ENCODE measurements at regions not wholly inside any gene's neighbourhood (a gene's known extent, or its start where the extent isn't known, plus 50 kb on each side); places are given as distances from the start of the nearest gene placed in this dataset.

DNA sequence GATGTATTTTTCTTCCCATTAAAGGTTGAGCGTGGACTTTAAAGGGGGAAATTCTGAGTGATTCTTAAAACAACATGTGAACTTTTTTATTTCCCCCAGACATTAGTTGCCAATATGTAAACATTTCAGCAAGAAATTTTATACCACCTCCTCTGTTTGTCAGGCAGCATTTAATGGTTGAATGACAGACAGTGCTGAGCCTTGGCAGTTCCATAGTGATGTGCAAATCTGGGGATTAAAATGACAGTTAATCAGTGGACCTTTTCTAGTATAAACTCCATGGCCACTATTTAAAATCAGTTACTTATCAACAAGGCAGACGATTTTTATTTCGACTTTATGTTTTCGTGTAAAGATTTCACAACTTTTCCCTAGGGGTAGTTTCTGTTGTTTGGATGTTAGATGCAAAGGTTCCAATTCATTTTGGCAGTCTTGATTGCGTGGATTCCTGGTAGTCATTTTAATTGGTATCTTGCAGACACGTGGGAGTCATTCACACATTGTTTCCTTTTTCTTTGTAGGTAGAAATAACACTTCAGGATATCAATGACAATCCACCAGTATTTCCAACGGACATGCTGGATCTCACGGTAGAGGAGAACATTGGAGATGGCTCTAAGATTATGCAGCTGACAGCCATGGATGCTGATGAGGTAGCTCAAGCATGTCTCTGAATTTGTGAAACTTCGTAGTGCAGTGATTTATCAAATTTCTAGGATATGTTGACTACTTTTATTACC lies 83.7 kb downstream of the FAT4 start:
- DNase-seq (ENCODE audit: low spot score) (no peak), ATAC-seq (ENCODE audit: low FRiP score) (no peak)
- TF ChIP-seq, protein P1, sequence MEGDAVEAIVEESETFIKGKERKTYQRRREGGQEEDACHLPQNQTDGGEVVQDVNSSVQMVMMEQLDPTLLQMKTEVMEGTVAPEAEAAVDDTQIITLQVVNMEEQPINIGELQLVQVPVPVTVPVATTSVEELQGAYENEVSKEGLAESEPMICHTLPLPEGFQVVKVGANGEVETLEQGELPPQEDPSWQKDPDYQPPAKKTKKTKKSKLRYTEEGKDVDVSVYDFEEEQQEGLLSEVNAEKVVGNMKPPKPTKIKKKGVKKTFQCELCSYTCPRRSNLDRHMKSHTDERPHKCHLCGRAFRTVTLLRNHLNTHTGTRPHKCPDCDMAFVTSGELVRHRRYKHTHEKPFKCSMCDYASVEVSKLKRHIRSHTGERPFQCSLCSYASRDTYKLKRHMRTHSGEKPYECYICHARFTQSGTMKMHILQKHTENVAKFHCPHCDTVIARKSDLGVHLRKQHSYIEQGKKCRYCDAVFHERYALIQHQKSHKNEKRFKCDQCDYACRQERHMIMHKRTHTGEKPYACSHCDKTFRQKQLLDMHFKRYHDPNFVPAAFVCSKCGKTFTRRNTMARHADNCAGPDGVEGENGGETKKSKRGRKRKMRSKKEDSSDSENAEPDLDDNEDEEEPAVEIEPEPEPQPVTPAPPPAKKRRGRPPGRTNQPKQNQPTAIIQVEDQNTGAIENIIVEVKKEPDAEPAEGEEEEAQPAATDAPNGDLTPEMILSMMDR (IDR thresholded peaks at IDR 0.05) = no peak

DNA sequence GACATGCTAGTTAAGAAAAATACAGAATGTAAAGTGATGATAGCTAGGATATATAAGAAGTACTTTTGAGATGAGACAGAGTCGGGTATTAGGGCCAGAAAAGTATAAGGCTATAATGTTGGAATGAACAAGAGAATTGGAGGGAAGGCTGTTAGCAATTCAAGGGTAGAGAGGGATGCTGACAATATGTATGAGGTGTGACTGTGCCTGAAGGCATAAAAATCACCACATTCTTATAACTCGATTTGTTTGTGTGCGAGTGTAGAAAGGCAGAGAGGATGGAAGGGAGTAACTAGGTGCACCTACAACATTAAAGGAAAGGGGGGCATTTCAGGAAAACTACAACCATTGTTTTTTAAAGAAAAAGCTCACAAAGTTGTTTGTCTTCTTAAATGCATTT lies 86.0 kb downstream of the FAT4 start:
- TF ChIP-seq, protein P1 (IDR thresholded peaks at IDR 0.05) = no peak
- no peak for DNase-seq (ENCODE audit: low spot score)
- ATAC-seq (ENCODE audit: low FRiP score) = no peak

DNA sequence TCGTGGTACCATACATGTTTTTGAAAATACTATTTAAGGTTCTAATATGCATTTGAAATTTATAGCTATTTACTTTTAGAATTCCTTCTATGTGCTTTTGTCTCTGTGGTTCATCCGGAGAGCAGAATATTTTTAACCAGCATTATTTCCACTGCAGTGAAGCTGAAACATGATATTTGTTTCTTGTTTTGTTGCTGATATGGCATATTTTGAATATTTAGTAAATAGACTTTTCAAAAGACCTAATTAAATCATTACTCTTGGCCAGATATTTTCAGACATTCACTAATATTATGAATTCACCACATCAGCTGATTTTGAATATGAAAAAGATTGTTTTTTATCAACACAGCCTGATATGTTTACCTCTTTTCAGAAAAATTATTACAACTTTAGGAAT lies 87.0 kb downstream of the FAT4 start:
- TF ChIP-seq, protein P1 (IDR thresholded peaks at IDR 0.05) = no peak
- no peak for ATAC-seq (ENCODE audit: low FRiP score)
- no peak for DNase-seq (ENCODE audit: low spot score)

DNA sequence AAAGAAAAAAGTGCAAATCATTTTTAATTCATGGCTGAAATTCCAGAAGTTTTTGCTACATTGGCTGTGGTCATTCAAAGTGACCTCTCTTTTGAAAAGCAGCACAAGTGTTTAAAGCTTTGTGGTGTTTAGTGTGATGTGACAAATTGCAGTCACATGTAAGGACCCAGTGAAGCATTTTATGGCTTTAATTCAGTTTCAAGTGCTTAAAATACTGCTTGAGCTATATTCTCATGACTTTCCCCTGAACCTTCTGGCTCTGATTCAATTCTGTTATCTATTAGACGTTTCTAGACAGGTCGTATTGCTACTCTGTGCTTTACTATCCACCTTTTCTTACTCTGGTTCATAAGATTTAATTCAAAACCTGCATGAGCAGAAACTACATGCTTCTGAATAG lies 105.8 kb downstream of the FAT4 start:
- ATAC-seq (ENCODE audit: low FRiP score) (no peak), DNase-seq (ENCODE audit: low spot score) (no peak)
- TF ChIP-seq, protein P1 (IDR thresholded peaks at IDR 0.05) = no peak

DNA sequence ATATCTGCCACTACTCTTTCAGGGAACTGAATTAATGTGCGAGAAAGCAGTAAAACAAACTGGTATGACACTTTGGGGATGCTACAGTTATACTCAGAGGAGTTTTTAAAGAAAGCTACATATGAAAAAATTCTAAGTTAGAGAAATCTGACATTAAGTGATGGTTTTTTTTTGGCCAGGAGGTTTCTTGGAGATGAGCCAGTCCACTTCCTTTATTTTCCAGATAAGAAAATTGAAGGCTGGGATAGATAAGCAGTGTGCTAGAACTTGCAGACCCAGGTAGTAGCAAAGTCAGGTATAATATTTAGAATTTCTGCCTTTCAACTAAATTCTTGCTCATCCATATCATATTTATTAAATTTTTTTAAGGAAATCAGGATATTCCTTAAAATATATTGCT lies 106.8 kb downstream of the FAT4 start:
- DNase-seq (ENCODE audit: low spot score) (no peak), ATAC-seq (ENCODE audit: low FRiP score) (no peak)
- TF ChIP-seq, protein P1 (IDR thresholded peaks at IDR 0.05) = no peak

DNA sequence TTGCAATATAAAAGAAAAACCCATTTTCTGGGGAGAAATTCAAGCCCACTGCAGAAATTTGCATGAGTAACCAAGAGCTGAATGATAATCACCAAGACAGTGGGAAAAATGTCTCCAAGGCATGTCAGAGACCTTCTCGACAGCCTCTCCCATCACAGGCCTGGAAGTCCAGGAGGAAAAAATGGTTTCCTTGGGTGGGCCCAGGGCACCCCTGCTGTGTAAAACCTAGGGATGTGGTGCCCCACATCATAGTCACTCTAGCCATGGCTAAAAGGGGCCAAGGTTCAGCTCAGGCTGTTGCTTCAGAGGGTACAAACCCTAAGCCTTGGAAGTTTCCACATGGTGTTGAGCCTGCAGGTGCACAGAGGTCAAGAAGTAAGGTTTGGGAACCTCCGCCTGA lies 108.4 kb downstream of the FAT4 start:
- ATAC-seq (ENCODE audit: low FRiP score) = no peak

DNA sequence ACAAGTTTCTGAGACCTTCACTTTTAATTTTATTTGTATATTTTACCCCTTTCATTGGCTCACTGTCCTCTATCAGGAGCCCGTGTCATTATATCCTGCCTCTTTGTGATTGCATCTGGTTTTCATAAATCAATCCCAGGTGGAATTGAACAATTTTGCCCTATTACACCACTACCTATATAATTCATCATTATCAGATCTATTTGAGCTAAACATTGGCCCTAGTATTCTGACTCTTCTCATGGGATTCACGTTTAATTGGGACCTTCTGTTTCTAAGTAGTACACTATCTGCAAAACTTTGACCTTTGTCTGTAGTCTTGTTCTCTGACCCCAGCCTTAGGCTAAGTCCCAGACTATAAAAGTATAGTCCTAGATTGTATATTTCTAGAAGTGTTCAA lies 114.1 kb downstream of the FAT4 start:
- ATAC-seq (ENCODE audit: low FRiP score) = no peak
- TF ChIP-seq, protein P1 (IDR thresholded peaks at IDR 0.05) = no peak
- DNase-seq (ENCODE audit: low spot score) = no peak

More for the DNA sequence above, 108.4 kb downstream of the FAT4 start:
- TF ChIP-seq, protein P1 (IDR thresholded peaks at IDR 0.05) = no peak
- DNase-seq (ENCODE audit: low spot score) = no peak

Measured in omental fat pad (tissue), 3 donors.